CD8-positive, alpha-beta memory T cell (primary cell): ENCODE measurements at regions not wholly inside any gene's neighbourhood (a gene's known extent, or its start where the extent isn't known, plus 50 kb on each side); places are given as distances from the start of the nearest gene placed in this dataset.

Experiments
- CTCF ChIA-PET: fragments of 350-600 bp; sonication (Branson Sonifier 250); formaldehyde crosslinking; loops from one replicate; lab custom pipeline; 2021; ENCODE audit warnings: antibody characterized with exemption; lab: Charles Lee
- POLR2A ChIA-PET: fragments of 350-600 bp; sonication (Branson Sonifier 250); formaldehyde crosslinking; loops from one replicate; lab custom pipeline; 2021; ENCODE audit warnings: antibody characterized with exemption; lab: Charles Lee
- DNase-seq, 5 donors: peaks; one replicate each; pipeline versions ENCODE4 v3.0.0 to v3.0.0-alpha.2; 2020 to 2022; ENCODE audit warnings: mixed read lengths in 1 of 5
- H3K27ac ChIP-seq: one replicate; pipeline ENCODE4 v1.7.0; 2013; ENCODE audit warnings: low read depth, mild to moderate bottlenecking, low read length, moderate library complexity
- H3K27me3 ChIP-seq: 2 replicates; pipeline ENCODE4 v1.7.0; 2013; ENCODE audit warnings: low read length, mild to moderate bottlenecking; ENCODE audit not compliant: insufficient read depth, poor library complexity, severe bottlenecking
- H3K36me3 ChIP-seq: 2 replicates; pipeline ENCODE4 v1.7.0; 2013; ENCODE audit warnings: mild to moderate bottlenecking, low read length, moderate library complexity; ENCODE audit not compliant: insufficient read depth
- H3K4me1 ChIP-seq: 2 replicates; pipeline ENCODE4 v1.7.0; 2013; ENCODE audit warnings: mild to moderate bottlenecking, low read length, moderate library complexity; ENCODE audit not compliant: insufficient read depth
- H3K4me3 ChIP-seq: 2 replicates; pipeline ENCODE4 v1.7.0; 2013; ENCODE audit warnings: mild to moderate bottlenecking, low read length
- H3K9me3 ChIP-seq: 2 replicates; pipeline ENCODE4 v1.7.0; 2013; ENCODE audit warnings: mild to moderate bottlenecking, low read length
- H3K27ac Mint-ChIP-seq, 8 donors: one replicate each; pipeline ENCODE4 v1.8.0; 2020 to 2021; ENCODE audit warnings: mixed read lengths in 8 of 8, mild to moderate bottlenecking in 6 of 8, inconsistent platforms in 3 of 8, moderate library complexity in 3 of 8
- H3K27me3 Mint-ChIP-seq, 2 donors: one replicate each; pipeline ENCODE4 v1.8.0; 2020 to 2021; ENCODE audit warnings: mixed read lengths in 2 of 2, mild to moderate bottlenecking in 1 of 2, moderate library complexity in 1 of 2
- H3K36me3 Mint-ChIP-seq, 3 donors: one replicate each; pipeline ENCODE4 v1.8.0; 2020 to 2021; ENCODE audit warnings: mixed read lengths in 3 of 3, inconsistent platforms in 1 of 3, mild to moderate bottlenecking in 1 of 3
- H3K4me1 Mint-ChIP-seq, 3 donors: one replicate each; pipeline ENCODE4 v1.8.0; 2020 to 2021; ENCODE audit warnings: mixed read lengths in 3 of 3, inconsistent platforms in 1 of 3, mild to moderate bottlenecking in 1 of 3
- H3K4me3 Mint-ChIP-seq, 7 donors: one replicate each; pipeline ENCODE4 v1.8.0; 2020 to 2021; ENCODE audit warnings: mixed read lengths in 7 of 7, mild to moderate bottlenecking in 6 of 7, moderate library complexity in 4 of 7, inconsistent platforms in 2 of 7
- H3K9me3 Mint-ChIP-seq, 5 donors: one replicate each; pipeline ENCODE4 v1.8.0; 2020 to 2022; ENCODE audit warnings: mixed read lengths in 5 of 5, mild to moderate bottlenecking in 3 of 5, moderate library complexity in 2 of 5, inconsistent platforms in 1 of 5

DNA sequence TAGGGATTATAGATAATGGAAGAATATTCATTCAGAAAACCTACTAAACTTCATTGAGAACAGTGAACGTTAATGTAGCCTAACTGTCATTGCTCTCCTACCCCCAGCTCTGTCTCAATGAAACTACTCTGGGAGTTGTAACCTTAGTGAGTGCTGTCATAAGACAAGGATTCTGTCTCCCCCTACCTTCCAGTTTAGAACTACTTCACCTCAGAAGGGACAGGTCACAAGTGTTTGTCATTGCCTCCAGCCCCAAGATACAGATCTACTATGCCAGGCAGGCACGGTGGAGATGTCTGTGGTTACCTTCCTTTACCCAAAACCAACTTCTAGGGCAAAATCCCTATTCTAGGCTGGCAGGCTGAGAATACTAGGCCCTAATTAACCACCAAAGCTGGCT is 833.1 kb upstream of the SEL1L start:
- Mint-ChIP-seq H3K36me3 (no peaks in the 10 kb centered on the region), H3K27me3 (peaks cover 0 to 1% of the 10 kb centered on the region in 2 donors), H3K4me3 (no peak overlapping the region), H3K4me1 (no peaks in the 10 kb centered on the region), H3K27ac (no peak overlapping the region), H3K9me3 (peaks cover 5 to 30% (median 14%) of the 10 kb centered on the region in 5 donors)
- Histone ChIP-seq H3K4me1 (no peaks in the 10 kb centered on the region), H3K4me3 (no peak overlapping the region), H3K27ac (no peak overlapping the region), H3K27me3 (no peaks in the 10 kb centered on the region), H3K36me3 (no peaks in the 10 kb centered on the region), H3K9me3 (no peaks in the 10 kb centered on the region)
- POLR2A ChIA-PET = no interaction called here
- no peak for DNase-seq
- CTCF ChIA-PET = no interaction called here

DNA sequence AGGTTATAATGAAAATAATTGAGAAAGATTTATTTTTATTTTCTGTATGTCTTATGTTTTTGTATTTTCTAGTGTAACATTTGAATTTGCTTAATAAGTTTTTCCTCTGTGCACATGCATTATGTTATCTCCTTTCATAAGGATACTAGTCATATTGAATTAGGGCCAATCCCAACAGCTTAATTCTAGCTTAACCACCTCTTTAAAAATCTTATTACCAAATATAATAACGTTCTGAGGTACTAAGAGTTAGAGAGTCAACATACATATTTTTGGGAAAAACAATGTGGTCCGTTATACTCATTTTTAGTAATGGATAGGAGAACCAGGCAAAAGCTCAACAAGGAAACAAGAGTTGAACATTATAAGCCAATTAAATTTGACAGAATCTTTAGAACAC is 845.6 kb upstream of the SEL1L start:
- no peaks in the 10 kb centered on the region for H3K27me3 Mint-ChIP-seq
- CTCF ChIA-PET = no interaction called here
- no peak overlapping the region for H3K4me3 Mint-ChIP-seq

DNA sequence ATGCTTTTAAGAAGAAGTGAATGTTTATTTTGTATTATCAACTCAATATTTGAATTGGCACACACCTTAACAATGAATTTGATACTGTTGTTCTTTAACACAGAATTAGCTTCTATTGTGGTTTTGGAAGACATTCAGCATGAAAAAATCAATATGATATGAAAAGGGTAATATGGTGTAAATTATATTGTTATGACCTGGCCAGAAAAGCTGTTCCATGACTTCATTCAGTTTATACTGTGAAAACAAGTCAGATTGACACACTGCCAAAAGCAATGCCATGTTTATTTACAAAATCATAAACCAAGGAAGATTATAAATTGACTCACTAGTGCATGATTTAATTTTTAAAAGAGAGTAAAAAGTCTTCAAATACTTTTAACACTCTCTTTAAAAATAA is 851.4 kb upstream of the SEL1L start:
- H3K36me3 Mint-ChIP-seq = no peaks in the 10 kb centered on the region
- no peaks in the 10 kb centered on the region for H3K36me3 ChIP-seq
- no peak overlapping the region for H3K4me3 Mint-ChIP-seq
- H3K4me3 ChIP-seq = no peak overlapping the region
- peaks cover 2 to 40% (median 14%) of the 10 kb centered on the region in 5 donors for H3K9me3 Mint-ChIP-seq
- ChIA-PET POLR2A (no interaction called here), CTCF (no interaction called here)
- H3K27me3 ChIP-seq = no peaks in the 10 kb centered on the region
- H3K27ac Mint-ChIP-seq = no peak overlapping the region
- H3K27ac ChIP-seq = no peak overlapping the region
- H3K4me1 Mint-ChIP-seq = no peaks in the 10 kb centered on the region
- H3K27me3 Mint-ChIP-seq = peaks cover 0 to 1% of the 10 kb centered on the region in 2 donors
- no peaks in the 10 kb centered on the region for H3K4me1 ChIP-seq
- no peak for DNase-seq
- no peaks in the 10 kb centered on the region for H3K9me3 ChIP-seq

More for the DNA sequence above, 845.6 kb upstream of the SEL1L start:
- H3K4me1 Mint-ChIP-seq = no peaks in the 10 kb centered on the region
- no peaks in the 10 kb centered on the region for H3K36me3 Mint-ChIP-seq
- Histone ChIP-seq H3K36me3 (no peaks in the 10 kb centered on the region), H3K27me3 (no peaks in the 10 kb centered on the region), H3K4me1 (no peaks in the 10 kb centered on the region), H3K4me3 (no peak overlapping the region), H3K27ac (no peak overlapping the region), H3K9me3 (no peaks in the 10 kb centered on the region)
- no peak overlapping the region for H3K27ac Mint-ChIP-seq
- POLR2A ChIA-PET = no interaction called here
- H3K9me3 Mint-ChIP-seq = peaks cover 6 to 38% (median 11%) of the 10 kb centered on the region in 5 donors
- no peak for DNase-seq

DNA sequence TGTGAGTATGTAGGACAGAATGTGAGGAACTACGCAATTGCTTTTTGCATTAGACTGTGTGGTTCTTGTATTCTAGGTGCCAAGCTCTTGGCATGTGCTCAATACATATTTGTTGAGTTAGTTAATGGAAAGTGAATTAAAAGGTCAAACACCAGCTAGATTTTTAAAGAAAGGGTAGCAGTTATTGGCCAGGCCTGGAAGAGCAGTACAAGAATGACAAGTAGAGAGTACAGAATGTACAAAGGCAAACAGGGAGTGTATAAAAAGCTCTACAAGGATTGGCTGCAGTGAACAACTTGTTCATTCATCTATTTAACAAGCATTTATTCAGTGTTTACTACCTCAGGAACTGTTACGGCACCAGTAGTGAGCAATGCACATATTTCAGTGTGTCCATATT is 854.0 kb upstream of the SEL1L start:
- peaks cover 0 to 1% of the 10 kb centered on the region in 2 donors for H3K27me3 Mint-ChIP-seq
- no peaks in the 10 kb centered on the region for H3K27me3 ChIP-seq
- DNase-seq = no peak
- ChIA-PET POLR2A (no interaction called here), CTCF (no interaction called here)
- H3K4me1 ChIP-seq = no peaks in the 10 kb centered on the region
- H3K9me3 ChIP-seq = no peaks in the 10 kb centered on the region
- no peak overlapping the region for H3K27ac Mint-ChIP-seq
- H3K4me3 Mint-ChIP-seq = no peak overlapping the region
- no peak overlapping the region for H3K27ac ChIP-seq
- no peaks in the 10 kb centered on the region for H3K36me3 Mint-ChIP-seq
- H3K4me3 ChIP-seq = no peak overlapping the region
- no peaks in the 10 kb centered on the region for H3K4me1 Mint-ChIP-seq
- no peaks in the 10 kb centered on the region for H3K36me3 ChIP-seq
- H3K9me3 Mint-ChIP-seq = peaks cover 2 to 38% (median 14%) of the 10 kb centered on the region in 5 donors

DNA sequence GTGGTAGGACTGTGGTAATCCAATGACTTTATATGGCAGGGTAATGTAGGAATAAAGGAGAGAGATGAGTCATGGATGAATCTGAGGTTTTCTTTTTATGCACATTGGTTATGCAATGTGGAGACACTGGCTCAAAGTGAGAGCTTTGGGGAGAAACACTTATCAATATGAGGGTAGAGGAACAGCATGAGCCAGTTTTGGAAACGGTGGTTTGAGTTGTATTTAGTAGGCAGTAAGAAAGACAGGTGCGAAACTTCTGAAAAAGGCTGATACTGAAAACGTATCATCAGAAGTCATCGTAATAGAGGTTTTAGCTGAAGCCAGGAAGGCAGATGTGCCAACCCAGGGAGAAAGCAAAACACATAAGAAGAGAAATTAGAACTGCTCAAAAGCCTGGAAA is 854.8 kb upstream of the SEL1L start:
- Histone ChIP-seq H3K4me3 (no peak overlapping the region), H3K9me3 (no peaks in the 10 kb centered on the region), H3K27me3 (no peaks in the 10 kb centered on the region), H3K4me1 (no peaks in the 10 kb centered on the region), H3K27ac (no peak overlapping the region), H3K36me3 (no peaks in the 10 kb centered on the region)
- ChIA-PET CTCF (no interaction called here), POLR2A (no interaction called here)
- no peak overlapping the region for H3K27ac Mint-ChIP-seq
- H3K4me1 Mint-ChIP-seq = no peaks in the 10 kb centered on the region
- H3K36me3 Mint-ChIP-seq = no peaks in the 10 kb centered on the region
- peaks cover 2 to 30% (median 14%) of the 10 kb centered on the region in 5 donors for H3K9me3 Mint-ChIP-seq
- DNase-seq = no peak
- no peak overlapping the region for H3K4me3 Mint-ChIP-seq
- H3K27me3 Mint-ChIP-seq = peaks cover 0 to 1% of the 10 kb centered on the region in 2 donors

DNA sequence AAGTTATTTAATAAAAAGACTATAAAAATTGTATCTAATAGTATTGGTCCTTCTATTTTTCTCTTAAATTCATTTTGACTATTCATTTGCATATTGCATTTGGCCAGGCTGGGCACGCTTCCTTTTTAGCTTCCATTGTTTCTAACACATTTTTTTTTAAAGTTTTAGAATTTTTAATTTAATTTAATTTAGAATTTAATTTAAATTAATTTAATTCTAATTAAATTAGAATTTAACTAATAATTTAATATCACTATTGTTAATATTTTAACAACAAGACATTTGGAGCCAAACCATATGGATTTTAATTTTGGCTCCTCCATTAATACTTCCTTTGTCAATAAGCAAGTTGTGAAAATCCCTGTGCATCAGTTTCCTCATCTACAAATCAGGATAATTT is 856.9 kb upstream of the SEL1L start:
- H3K36me3 ChIP-seq = no peaks in the 10 kb centered on the region
- Mint-ChIP-seq H3K27me3 (peaks cover 0 to 1% of the 10 kb centered on the region in 2 donors), H3K27ac (no peak overlapping the region), H3K36me3 (no peaks in the 10 kb centered on the region), H3K9me3 (peaks cover 2 to 24% (median 13%) of the 10 kb centered on the region in 5 donors), H3K4me1 (no peaks in the 10 kb centered on the region), H3K4me3 (no peak overlapping the region)
- ChIA-PET CTCF (interaction anchor here (1.1 kb wide), 1 partner anchor 9 kb away, joined by 3 read pairs; no protein-coding TSS in a partner anchor), POLR2A (no interaction called here)
- no peak overlapping the region for H3K27ac ChIP-seq
- H3K4me3 ChIP-seq = no peak overlapping the region
- H3K9me3 ChIP-seq = no peaks in the 10 kb centered on the region
- no peaks in the 10 kb centered on the region for H3K27me3 ChIP-seq
- H3K4me1 ChIP-seq = no peaks in the 10 kb centered on the region
- no peak for DNase-seq

DNA sequence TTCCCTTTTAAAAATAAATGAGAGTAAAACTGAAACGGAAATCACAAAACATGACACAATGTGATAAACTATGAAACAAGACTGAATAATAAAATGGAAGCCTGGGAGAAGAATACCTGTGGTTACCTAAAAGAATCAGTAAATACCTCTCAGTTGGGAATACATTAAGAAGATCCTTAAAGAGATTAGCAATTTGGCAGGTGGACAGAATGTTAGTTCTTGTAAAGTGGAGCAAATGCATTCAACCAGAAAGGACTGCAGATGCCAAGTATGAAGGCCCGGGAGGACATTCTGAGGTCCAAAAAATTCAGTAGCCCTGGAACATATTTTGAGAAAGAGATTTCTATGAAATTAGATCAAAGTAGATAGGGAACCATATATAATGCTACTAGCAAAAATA is 861.3 kb upstream of the SEL1L start:
- peaks cover 3 to 23% (median 18%) of the 10 kb centered on the region in 5 donors for H3K9me3 Mint-ChIP-seq
- H3K27ac Mint-ChIP-seq = no peak overlapping the region
- CTCF ChIA-PET = no interaction called here
- Histone ChIP-seq H3K4me3 (no peak overlapping the region), H3K9me3 (no peaks in the 10 kb centered on the region), H3K36me3 (no peaks in the 10 kb centered on the region), H3K27ac (no peak overlapping the region), H3K27me3 (no peaks in the 10 kb centered on the region), H3K4me1 (no peaks in the 10 kb centered on the region)
- H3K36me3 Mint-ChIP-seq = no peaks in the 10 kb centered on the region
- no peaks in the 10 kb centered on the region for H3K4me1 Mint-ChIP-seq
- no peak for DNase-seq
- POLR2A ChIA-PET = no interaction called here
- no peak overlapping the region for H3K4me3 Mint-ChIP-seq
- H3K27me3 Mint-ChIP-seq = no peaks in the 10 kb centered on the region

DNA sequence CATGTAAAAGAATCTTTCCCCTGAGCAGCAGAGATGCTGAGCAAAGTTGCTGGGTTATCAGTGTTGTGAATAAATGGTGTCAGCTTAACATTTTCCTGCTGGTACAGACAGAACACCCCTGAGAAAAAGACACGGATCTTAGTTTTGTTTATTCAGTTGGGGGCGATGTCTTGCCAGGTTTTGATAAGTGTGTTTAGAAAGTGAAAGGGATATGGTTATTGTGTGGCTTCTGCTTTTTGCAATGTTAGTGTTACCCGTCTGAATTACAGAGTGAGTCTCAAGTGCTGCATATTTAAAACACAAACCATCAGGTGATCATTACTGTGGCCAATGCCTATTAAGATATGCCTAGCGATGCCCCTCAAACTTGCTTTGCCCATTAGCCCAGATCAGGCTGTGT is 864.6 kb upstream of the SEL1L start:
- no peak for DNase-seq
- ChIA-PET CTCF (no interaction called here), POLR2A (no interaction called here)
- H3K9me3 Mint-ChIP-seq = peaks cover 3 to 32% (median 22%) of the 10 kb centered on the region in 5 donors
- H3K27me3 Mint-ChIP-seq = no peaks in the 10 kb centered on the region
- Histone ChIP-seq H3K36me3 (no peaks in the 10 kb centered on the region), H3K9me3 (no peaks in the 10 kb centered on the region), H3K4me1 (no peaks in the 10 kb centered on the region), H3K27me3 (no peaks in the 10 kb centered on the region), H3K27ac (no peak overlapping the region), H3K4me3 (no peak overlapping the region)
- H3K4me1 Mint-ChIP-seq = no peaks in the 10 kb centered on the region
- H3K36me3 Mint-ChIP-seq = no peaks in the 10 kb centered on the region
- H3K27ac Mint-ChIP-seq = no peak overlapping the region
- H3K4me3 Mint-ChIP-seq = no peak overlapping the region

DNA sequence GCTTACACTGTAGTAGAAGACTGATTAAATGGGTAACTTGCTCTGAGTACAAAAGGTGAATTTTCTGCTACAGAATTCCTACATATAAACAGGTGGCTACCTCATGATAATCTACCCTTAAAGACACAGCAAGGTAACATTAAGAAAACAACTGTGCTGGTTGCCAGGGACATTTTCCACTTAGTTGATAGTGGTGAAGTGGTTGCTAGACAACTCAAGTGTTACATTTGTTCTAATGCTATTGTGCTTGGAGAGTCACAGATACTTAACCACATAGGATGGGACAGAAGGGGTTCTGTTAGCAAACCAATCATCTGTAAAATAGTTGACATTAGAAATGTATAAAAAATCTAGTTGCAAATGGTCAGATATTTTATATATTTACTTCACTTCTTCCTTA is 870.3 kb upstream of the SEL1L start:
- Mint-ChIP-seq H3K4me3 (no peak overlapping the region), H3K4me1 (no peaks in the 10 kb centered on the region), H3K36me3 (no peaks in the 10 kb centered on the region), H3K27ac (no peak overlapping the region), H3K27me3 (no peaks in the 10 kb centered on the region), H3K9me3 (peaks cover 0 to 44% (median 3%) of the 10 kb centered on the region in 5 donors)
- H3K27me3 ChIP-seq = no peaks in the 10 kb centered on the region
- no peak overlapping the region for H3K4me3 ChIP-seq
- H3K9me3 ChIP-seq = peaks cover 6% of the 10 kb centered on the region
- no peak overlapping the region for H3K27ac ChIP-seq
- no peaks in the 10 kb centered on the region for H3K4me1 ChIP-seq
- CTCF ChIA-PET = no interaction called here
- no peak for DNase-seq
- no peaks in the 10 kb centered on the region for H3K36me3 ChIP-seq
- POLR2A ChIA-PET = no interaction called here
